Right lobe of liver (tissue), 6 donors: ENCODE measurements at regions not wholly inside any gene's neighbourhood (a gene's known extent, or its start where the extent isn't known, plus 50 kb on each side); places are given as distances from the start of the nearest gene placed in this dataset.

Experiments
- ATAC-seq, 4 donors: fragments of 200-7000 bp; cut with Tn5 transposase; one replicate each; pipeline ENCODE4 v1.9.1; 2020; ENCODE audit warnings: mild to moderate bottlenecking in 4 of 4, moderate library complexity in 4 of 4
- DNase-seq, 3 donors: peaks; one replicate each; pipeline ENCODE4 v3.0.0-alpha.2; 2020
- H3K27ac ChIP-seq, 3 donors: fragments of 200-600 bp; one replicate each; pipeline ENCODE4 v1.8.0; 2022
- H3K27me3 ChIP-seq, 2 donors: fragments of 200-600 bp; one replicate each; pipeline ENCODE4 v1.8.0; 2022
- H3K36me3 ChIP-seq, 4 donors: fragments of 200-600 bp; sonication (generic) in 1 of 4; one replicate each; pipeline versions ENCODE4 v1.5.1 to v1.8.0; 2017 to 2022; ENCODE audit warnings: control low read depth in 1 of 4
- H3K4me1 ChIP-seq, 4 donors: fragments of 200-600 bp; sonication (generic) in 1 of 4; one replicate each; pipeline versions ENCODE4 v1.5.1 to v1.8.0; 2017 to 2022; ENCODE audit warnings: control low read depth in 1 of 4
- H3K4me3 ChIP-seq, 3 donors: fragments of 200-600 bp; one replicate each; pipeline ENCODE4 v1.8.0; 2022
- H3K9me3 ChIP-seq, 4 donors: fragments of 200-600 bp; sonication (generic) in 1 of 4; one replicate each; pipeline versions ENCODE4 v1.5.1 to v1.8.0; 2017 to 2022; ENCODE audit warnings: control low read depth in 1 of 4
- POLR2A ChIP-seq: fragments of 450-650 bp; IDR thresholded peaks from one replicate; pipeline ENCODE4 v1.6.1; 2017; ENCODE audit warnings: antibody characterized with exemption, mild to moderate bottlenecking
- WGBS: methylation state at CpG from one replicate; pipeline ENCODE4 v1.1.6; 2018; ENCODE audit warnings: low coverage, low lambda C conversion rate; ENCODE audit not compliant: insufficient coverage; ENCODE audit errors: missing lambda C conversion rate; 5-methylcytosine and 5-hydroxymethylcytosine counted together
- intact Hi-C, 2 donors: fragments of 100-400 bp; cut with DNase I; formaldehyde crosslinking; loops; one replicate each; pipeline versions ENCODE4 v1.11.2 to v1.14.1; 2022
- TF ChIP-seq, protein P1 (sequence below), 4 donors: fragments of 200-600 bp in 3 of 4; fragments of 450-650 bp in 1 of 4; IDR thresholded peaks; one replicate each; pipeline versions ENCODE4 v1.5.1 to v1.8.0; 2016 to 2022; ENCODE audit warnings: antibody characterized with exemption in 4 of 4, mild to moderate bottlenecking in 2 of 4
- donor health status: DM: no; HTN: yes; CAD: no.
- donor health status: DM: no; HTN: no; CAD: no.
- donor health status: DM: no; HTN: no; CAD: no.
- donor health status: DM: no; HTN: yes; CAD: no.
- donor health status: DM: no; HTN: yes; CAD: no.

DNA sequence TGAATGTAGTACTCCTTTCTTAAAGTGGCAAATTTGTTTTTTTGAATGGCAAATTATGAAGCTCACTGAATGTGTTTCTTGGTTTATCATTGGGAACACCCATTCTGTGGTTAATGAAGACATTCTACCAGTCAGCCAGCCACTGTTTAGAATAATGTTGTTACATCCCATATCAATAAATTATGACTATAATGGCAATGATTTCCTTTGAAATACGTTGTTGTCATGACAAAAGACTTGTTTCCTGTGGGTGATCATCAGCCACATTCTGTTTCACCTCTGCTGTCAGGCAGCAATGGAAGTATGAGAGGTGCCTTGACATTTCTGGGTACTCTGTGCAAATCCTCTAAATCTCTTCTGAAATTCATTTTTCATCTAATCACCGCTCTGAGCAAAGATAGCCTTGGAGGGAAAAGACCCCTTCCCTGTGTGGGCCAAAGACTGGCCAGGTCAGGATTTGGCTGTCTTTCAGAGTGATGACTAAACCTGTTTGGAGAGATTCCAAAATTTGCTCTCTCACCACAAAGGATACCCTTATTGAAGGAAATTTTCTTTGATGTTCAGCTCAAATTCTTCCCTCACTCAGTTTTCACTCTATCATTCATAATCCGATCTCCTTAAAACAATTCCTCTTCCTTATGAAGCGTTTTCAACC, 869.2 kb downstream of the BCL11A start:
- Histone ChIP-seq H3K9me3 (no peaks in the 10 kb centered on the region), H3K4me1 (no peaks in the 10 kb centered on the region), H3K27me3 (no peaks in the 10 kb centered on the region), H3K27ac (no peak overlapping the region), H3K4me3 (no peak overlapping the region), H3K36me3 (no peaks in the 10 kb centered on the region)
- intact Hi-C loops, result no loop called here
- DNase-seq (no peak), ATAC-seq (no peak)
- TF ChIP-seq, protein P1, sequence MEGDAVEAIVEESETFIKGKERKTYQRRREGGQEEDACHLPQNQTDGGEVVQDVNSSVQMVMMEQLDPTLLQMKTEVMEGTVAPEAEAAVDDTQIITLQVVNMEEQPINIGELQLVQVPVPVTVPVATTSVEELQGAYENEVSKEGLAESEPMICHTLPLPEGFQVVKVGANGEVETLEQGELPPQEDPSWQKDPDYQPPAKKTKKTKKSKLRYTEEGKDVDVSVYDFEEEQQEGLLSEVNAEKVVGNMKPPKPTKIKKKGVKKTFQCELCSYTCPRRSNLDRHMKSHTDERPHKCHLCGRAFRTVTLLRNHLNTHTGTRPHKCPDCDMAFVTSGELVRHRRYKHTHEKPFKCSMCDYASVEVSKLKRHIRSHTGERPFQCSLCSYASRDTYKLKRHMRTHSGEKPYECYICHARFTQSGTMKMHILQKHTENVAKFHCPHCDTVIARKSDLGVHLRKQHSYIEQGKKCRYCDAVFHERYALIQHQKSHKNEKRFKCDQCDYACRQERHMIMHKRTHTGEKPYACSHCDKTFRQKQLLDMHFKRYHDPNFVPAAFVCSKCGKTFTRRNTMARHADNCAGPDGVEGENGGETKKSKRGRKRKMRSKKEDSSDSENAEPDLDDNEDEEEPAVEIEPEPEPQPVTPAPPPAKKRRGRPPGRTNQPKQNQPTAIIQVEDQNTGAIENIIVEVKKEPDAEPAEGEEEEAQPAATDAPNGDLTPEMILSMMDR (IDR thresholded peaks at IDR 0.05), result no peak
- no peak for TF ChIP-seq POLR2A
- WGBS, result 42% methylated on average over 4 of the region's 4 CpGs

DNA sequence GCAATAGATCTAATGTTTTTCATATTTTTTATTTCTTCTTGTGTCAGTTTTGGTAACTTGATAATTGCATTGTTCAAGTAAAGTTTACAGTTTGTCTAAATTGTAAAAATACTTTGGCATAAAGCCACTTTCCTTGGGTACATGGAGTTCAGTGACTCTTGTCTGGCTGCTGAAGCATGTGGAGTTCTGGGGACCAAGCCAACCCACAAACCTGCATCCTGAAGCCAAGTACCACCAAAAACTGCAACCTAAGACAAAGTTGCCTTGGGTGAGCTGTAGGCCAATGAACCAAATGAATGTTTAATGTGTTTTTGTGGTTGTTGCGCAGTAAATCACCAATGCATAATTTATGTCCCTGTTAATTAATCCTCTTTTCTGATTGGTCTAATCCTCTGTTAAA, 872.6 kb downstream of the BCL11A start:
- ATAC-seq, result no peak
- Histone ChIP-seq H3K9me3 (no peaks in the 10 kb centered on the region), H3K36me3 (no peaks in the 10 kb centered on the region), H3K4me3 (no peak overlapping the region), H3K4me1 (no peaks in the 10 kb centered on the region), H3K27me3 (no peaks in the 10 kb centered on the region), H3K27ac (no peak overlapping the region)
- no peak for DNase-seq
- no peak for TF ChIP-seq POLR2A
- intact Hi-C loops, result no loop called here
- WGBS, result 100% methylated on average over 1 of the region's 1 CpG

DNA sequence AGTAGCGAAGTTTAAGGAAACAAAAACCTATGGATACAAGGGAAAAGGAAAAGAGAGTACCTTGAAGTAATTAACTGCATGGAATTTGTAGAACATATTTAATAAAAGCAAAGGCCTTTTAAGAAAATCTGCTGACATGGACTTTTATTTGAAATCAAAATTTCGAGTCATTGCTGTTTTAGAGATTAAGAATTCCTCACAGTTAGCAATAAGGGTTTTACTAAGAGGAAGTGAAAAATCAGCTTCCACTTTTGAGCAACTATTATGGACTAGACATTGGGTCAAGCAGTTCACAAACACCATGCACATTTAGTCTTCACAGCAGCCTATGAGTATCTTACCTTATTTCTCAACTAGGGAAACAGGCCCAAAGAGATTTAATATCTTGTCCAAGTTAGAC, 876.3 kb downstream of the BCL11A start:
- Histone ChIP-seq H3K36me3 (no peaks in the 10 kb centered on the region), H3K4me3 (no peak overlapping the region), H3K9me3 (no peaks in the 10 kb centered on the region), H3K27ac (no peak overlapping the region), H3K4me1 (no peaks in the 10 kb centered on the region), H3K27me3 (no peaks in the 10 kb centered on the region)
- no peak for DNase-seq
- TF ChIP-seq, protein P1 (IDR thresholded peaks at IDR 0.05), result no peak
- TF ChIP-seq POLR2A, result no peak
- intact Hi-C loops, result no loop called here
- 63% methylated on average over 2 of the region's 2 CpGs for WGBS
- ATAC-seq, result peak in 1 of 4 donors; percentile 62

DNA sequence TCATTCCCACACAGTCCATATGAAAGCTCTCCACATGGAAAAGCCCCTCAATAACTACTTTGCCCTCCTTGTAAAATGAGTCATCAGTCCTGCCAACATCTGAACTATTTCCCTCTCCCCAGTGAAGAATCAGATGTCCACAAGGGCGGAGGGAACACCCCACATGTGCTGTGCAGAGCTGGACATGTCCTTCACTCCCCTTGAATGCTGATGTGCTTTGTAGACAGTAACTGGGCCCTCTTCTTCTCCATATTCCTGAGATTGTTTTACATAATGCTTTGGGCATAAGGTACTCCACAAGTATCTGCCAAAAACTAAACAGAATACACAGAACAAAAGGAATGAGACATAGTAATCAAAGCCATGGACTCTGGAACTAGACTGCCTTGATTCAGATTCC, 879.4 kb downstream of the BCL11A start:
- H3K36me3 ChIP-seq, result no peaks in the 10 kb centered on the region
- H3K4me1 ChIP-seq, result no peaks in the 10 kb centered on the region
- no peak for DNase-seq
- no peaks in the 10 kb centered on the region for H3K9me3 ChIP-seq
- H3K27ac ChIP-seq, result no peak overlapping the region
- 100% methylated on average over 1 of the region's 1 CpG for WGBS
- H3K4me3 ChIP-seq, result no peak overlapping the region
- TF ChIP-seq, protein P1 (IDR thresholded peaks at IDR 0.05), result no peak
- no peak for TF ChIP-seq POLR2A
- no peaks in the 10 kb centered on the region for H3K27me3 ChIP-seq
- intact Hi-C loops, result no loop called here
- ATAC-seq, result no peak

DNA sequence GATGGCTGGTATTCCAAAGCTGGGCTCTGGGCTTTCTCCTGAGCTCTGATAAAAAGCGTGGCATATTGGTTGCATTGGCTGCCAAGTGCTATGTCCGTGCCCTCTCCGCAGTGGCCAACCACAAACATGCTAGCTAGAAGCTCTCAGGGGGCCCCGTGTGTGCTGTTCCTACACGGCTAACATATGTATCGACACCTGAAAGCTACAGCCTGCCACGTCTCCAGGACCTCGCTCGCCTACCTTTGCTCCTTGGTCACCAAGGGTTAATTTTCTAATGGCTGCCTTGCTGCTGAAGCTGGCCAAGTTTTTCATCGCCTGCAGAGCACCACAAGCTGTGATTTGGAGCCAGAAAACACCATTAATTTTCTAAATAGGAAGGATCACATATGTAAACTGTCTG, 888.4 kb downstream of the BCL11A start:
- no peaks in the 10 kb centered on the region for H3K27me3 ChIP-seq
- DNase-seq, result no peak
- H3K9me3 ChIP-seq, result no peaks in the 10 kb centered on the region
- no peak overlapping the region for H3K4me3 ChIP-seq
- WGBS, result 51% methylated on average over 3 of the region's 10 CpGs
- no peaks in the 10 kb centered on the region for H3K36me3 ChIP-seq
- no peak for ATAC-seq
- intact Hi-C loops, result no loop called here
- no peaks in the 10 kb centered on the region for H3K4me1 ChIP-seq
- TF ChIP-seq, protein P1 (IDR thresholded peaks at IDR 0.05), result no peak
- TF ChIP-seq POLR2A, result no peak
- no peak overlapping the region for H3K27ac ChIP-seq
